Gastroesophageal sphincter (tissue), 3 donors: ENCODE measurements at regions not wholly inside any gene's neighbourhood (a gene's known extent, or its start where the extent isn't known, plus 50 kb on each side); places are given as distances from the start of the nearest gene placed in this dataset.

ENCODE experiments used
- POLR2A ChIP-seq, 2 donors: fragments of 450-650 bp; IDR thresholded peaks; one replicate each; pipeline ENCODE4 v1.6.1; 2017; ENCODE audit warnings: antibody characterized with exemption in 2 of 2, mild to moderate bottlenecking in 2 of 2, moderate library complexity in 1 of 2
- TF ChIP-seq, protein P1 (sequence below), 4 experiments: fragments of 200-600 bp in 2 of 4; fragments of 450-650 bp in 2 of 4; sonication (generic) in 1 of 4; IDR thresholded peaks; one replicate each; pipeline ENCODE4 v1.5.1; 2017 to 2019; ENCODE audit warnings: antibody characterized with exemption in 4 of 4, mild to moderate bottlenecking in 2 of 4, moderate library complexity in 2 of 4

DNA sequence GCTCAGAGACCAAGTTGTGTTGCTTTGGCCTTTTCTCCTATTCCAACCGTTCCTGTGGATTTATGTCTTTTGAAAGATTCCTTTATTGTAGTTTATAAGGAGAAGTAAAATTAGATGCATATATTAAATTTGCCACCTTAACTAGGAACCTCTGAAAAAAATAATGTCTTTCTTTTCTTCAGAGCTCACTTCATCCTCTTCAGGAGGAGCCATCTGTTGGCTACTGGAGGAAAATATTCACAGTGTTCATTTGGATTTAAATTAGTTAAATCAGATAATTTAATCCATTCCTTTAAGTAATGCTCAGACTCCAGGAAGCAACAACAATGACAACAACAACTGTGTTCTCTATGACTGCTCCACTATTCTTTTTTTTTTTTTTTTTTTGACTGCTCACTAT is 164.0 kb downstream of the FASLG start:
- no peak for TF ChIP-seq POLR2A (IDR thresholded peaks at IDR 0.05)
- TF ChIP-seq, protein P1, sequence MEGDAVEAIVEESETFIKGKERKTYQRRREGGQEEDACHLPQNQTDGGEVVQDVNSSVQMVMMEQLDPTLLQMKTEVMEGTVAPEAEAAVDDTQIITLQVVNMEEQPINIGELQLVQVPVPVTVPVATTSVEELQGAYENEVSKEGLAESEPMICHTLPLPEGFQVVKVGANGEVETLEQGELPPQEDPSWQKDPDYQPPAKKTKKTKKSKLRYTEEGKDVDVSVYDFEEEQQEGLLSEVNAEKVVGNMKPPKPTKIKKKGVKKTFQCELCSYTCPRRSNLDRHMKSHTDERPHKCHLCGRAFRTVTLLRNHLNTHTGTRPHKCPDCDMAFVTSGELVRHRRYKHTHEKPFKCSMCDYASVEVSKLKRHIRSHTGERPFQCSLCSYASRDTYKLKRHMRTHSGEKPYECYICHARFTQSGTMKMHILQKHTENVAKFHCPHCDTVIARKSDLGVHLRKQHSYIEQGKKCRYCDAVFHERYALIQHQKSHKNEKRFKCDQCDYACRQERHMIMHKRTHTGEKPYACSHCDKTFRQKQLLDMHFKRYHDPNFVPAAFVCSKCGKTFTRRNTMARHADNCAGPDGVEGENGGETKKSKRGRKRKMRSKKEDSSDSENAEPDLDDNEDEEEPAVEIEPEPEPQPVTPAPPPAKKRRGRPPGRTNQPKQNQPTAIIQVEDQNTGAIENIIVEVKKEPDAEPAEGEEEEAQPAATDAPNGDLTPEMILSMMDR (IDR thresholded peaks at IDR 0.05): no peak
